ENCODE measurements at regions not wholly inside any gene's neighbourhood (a gene's known extent, or its start where the extent isn't known, plus 50 kb on each side); places are given as distances from the start of the nearest gene placed in this dataset.

DNA sequence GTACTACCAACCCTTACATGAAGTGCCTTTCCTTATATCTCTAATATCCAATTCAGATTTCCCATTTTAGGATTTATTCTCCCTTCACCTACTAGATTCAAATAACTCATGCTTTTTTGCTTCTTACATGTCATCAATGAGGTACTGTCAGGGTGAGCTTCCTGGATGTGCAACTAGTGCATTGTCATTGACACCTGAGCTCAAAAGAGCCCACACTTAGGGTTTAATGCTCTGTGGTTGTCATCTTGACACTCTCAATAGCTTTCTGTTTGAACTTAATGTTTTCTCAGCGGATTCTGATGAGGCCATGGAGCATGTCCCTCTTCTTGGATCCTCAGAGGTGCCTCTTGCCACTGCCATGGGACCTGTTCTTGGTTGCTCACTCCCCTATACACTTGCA lies 1033.3 kb upstream of the EYS start:
- H3K36me3 ChIP-seq (ENCODE audit: control insufficient read depth in 2 of 2, insufficient read depth in 1 of 2, low read length in 2 of 2): no peaks in the 10 kb centered on the region
- TF ChIP-seq HOXC10 (CRISPR knock-in tag; IDR thresholded peaks at IDR 0.05) (no peak), ZNF184 (tag by site-specific recombination; IDR thresholded peaks at IDR 0.05) (no peak), ZBTB20 (tag by site-specific recombination; IDR thresholded peaks at IDR 0.05) (no peak), ZNF639 (tag by site-specific recombination; IDR thresholded peaks at IDR 0.05) (no peak), ZNF239 (tag by site-specific recombination; IDR thresholded peaks at IDR 0.05) (no peak)
- CTCF ChIA-PET: no interaction called here
- H3K4me3 ChIP-seq (ENCODE audit: low read depth, low read length): no peak overlapping the region
- no peaks in the 10 kb centered on the region for H3K4me1 ChIP-seq (ENCODE audit: control insufficient read depth, insufficient read depth, low read length)
- H3K27ac ChIP-seq (ENCODE audit: extremely low read depth, low read depth, low read length): no peak overlapping the region
- H3K9me3 ChIP-seq (ENCODE audit: control insufficient read depth, insufficient read depth, low read depth, low read length): no peaks in the 10 kb centered on the region
- POLR2A ChIA-PET: no interaction called here

GRCh38 chr6:66735106-66735890 lies 1028.3 kb upstream of the EYS start:
- H3K36me3 ChIP-seq (ENCODE audit: control insufficient read depth in 2 of 2, insufficient read depth in 1 of 2, low read length in 2 of 2): no peaks in the 10 kb centered on the region
- ChIA-PET POLR2A (no interaction called here), CTCF (no interaction called here)
- H3K9me3 ChIP-seq (ENCODE audit: control insufficient read depth, insufficient read depth, low read depth, low read length): no peaks in the 10 kb centered on the region
- no peak overlapping the region for H3K27ac ChIP-seq (ENCODE audit: extremely low read depth, low read depth, low read length)
- no peak overlapping the region for H3K4me3 ChIP-seq (ENCODE audit: low read depth, low read length)
- TF ChIP-seq ZBTB8A (tag by site-specific recombination; IDR thresholded peaks at IDR 0.05): no peak
- no peak for TF ChIP-seq ZBTB1 (tag by site-specific recombination; IDR thresholded peaks at IDR 0.05)
- TF ChIP-seq ZNF350 (tag by site-specific recombination; IDR thresholded peaks at IDR 0.05): no peak
- H3K4me1 ChIP-seq (ENCODE audit: control insufficient read depth, insufficient read depth, low read length): no peaks in the 10 kb centered on the region

GRCh38 chr6:66731310-66731709 lies 1024.3 kb upstream of the EYS start:
- no peaks in the 10 kb centered on the region for H3K4me1 ChIP-seq (ENCODE audit: control insufficient read depth, insufficient read depth, low read length)
- no peaks in the 10 kb centered on the region for H3K9me3 ChIP-seq (ENCODE audit: control insufficient read depth, insufficient read depth, low read depth, low read length)
- H3K36me3 ChIP-seq (ENCODE audit: control insufficient read depth in 2 of 2, insufficient read depth in 1 of 2, low read length in 2 of 2): no peaks in the 10 kb centered on the region
- TF ChIP-seq KLF8 (tag by site-specific recombination; IDR thresholded peaks at IDR 0.05): no peak
- ChIA-PET CTCF (no interaction called here), POLR2A (no interaction called here)
- H3K27ac ChIP-seq (ENCODE audit: extremely low read depth, low read depth, low read length): no peak overlapping the region
- no peak overlapping the region for H3K4me3 ChIP-seq (ENCODE audit: low read depth, low read length)

- Histone ChIP-seq H3K9me3 (ENCODE audit: control insufficient read depth, insufficient read depth, low read depth, low read length) (no peaks in the 10 kb centered on the region), H3K4me1 (ENCODE audit: control insufficient read depth, insufficient read depth, low read length) (no peaks in the 10 kb centered on the region), H3K27ac (ENCODE audit: extremely low read depth, low read depth, low read length) (no peak overlapping the region), H3K4me3 (ENCODE audit: low read depth, low read length) (no peak overlapping the region), H3K36me3 (ENCODE audit: control insufficient read depth in 2 of 2, insufficient read depth in 1 of 2, low read length in 2 of 2) (no peaks in the 10 kb centered on the region)
- ChIA-PET CTCF (no interaction called here), POLR2A (no interaction called here)
- TF ChIP-seq ZNF2 (tag by site-specific recombination; IDR thresholded peaks at IDR 0.05) (no peak), ZNF792 (tag by site-specific recombination; IDR thresholded peaks at IDR 0.05) (no peak), ZNF354C (tag by site-specific recombination; IDR thresholded peaks at IDR 0.05; ENCODE audit: borderline replicate concordance, low read depth) (no peak), ZNF514 (tag by site-specific recombination; IDR thresholded peaks at IDR 0.05) (no peak), ZNF704 (tag by site-specific recombination; IDR thresholded peaks at IDR 0.05) (no peak)
- TF ChIP-seq, protein P1, sequence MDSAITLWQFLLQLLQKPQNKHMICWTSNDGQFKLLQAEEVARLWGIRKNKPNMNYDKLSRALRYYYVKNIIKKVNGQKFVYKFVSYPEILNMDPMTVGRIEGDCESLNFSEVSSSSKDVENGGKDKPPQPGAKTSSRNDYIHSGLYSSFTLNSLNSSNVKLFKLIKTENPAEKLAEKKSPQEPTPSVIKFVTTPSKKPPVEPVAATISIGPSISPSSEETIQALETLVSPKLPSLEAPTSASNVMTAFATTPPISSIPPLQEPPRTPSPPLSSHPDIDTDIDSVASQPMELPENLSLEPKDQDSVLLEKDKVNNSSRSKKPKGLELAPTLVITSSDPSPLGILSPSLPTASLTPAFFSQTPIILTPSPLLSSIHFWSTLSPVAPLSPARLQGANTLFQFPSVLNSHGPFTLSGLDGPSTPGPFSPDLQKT (IDR thresholded peaks at IDR 0.05; ENCODE audit: borderline replicate concordance, low read depth, low read length): no peak
These were observed 1018.6 kb upstream of the EYS start for GRCh38 chr6:66725670-66726069.

Data from HEK293 (cell line).